ENCODE measurements at regions not wholly inside any gene's neighbourhood (a gene's known extent, or its start where the extent isn't known, plus 50 kb on each side); places are given as distances from the start of the nearest gene placed in this dataset.

- TF ChIP-seq CTCF (IDR thresholded peaks at IDR 0.05): no peak
- TF ChIP-seq POLR2AphosphoS5 (IDR thresholded peaks at IDR 0.05): no peak
Measured at GRCh38 chr2:49240608-49241007, 86.3 kb upstream of the FSHR start.
